GM20000 (cell line): ENCODE measurements at regions not wholly inside any gene's neighbourhood (a gene's known extent, or its start where the extent isn't known, plus 50 kb on each side); places are given as distances from the start of the nearest gene placed in this dataset.

Experiments
- DNase-seq: peaks from one replicate; pipeline ENCODE4 v3.0.0; 2012; ENCODE audit warnings: low spot score
- TF ChIP-seq, protein P1 (sequence below): IDR thresholded peaks from 2 replicates; pipeline ENCODE4 v1.5.1; 2012; ENCODE audit warnings: mild to moderate bottlenecking, control low read depth; ENCODE audit errors: extremely low read depth, missing control alignments

DNA sequence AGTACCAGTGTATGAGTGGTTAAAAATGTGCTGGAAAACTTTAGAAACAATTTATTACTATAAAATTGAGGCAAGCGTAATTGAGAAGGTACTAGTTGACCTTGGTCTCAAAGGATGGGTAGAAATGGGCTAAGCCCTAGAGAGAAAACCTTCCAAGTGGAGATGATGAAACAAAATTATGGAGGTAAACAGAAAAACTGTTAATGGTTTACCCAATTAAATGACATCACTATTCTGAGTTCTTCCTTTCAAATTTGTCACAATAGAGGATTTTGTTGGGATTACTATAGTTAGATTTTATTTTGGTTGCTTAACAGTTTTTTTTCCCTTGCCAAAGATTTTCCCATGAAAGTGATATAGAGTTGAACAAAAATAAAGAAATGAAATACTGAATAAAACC is 1302.5 kb upstream of the TENM3 start:
- TF ChIP-seq, protein P1, sequence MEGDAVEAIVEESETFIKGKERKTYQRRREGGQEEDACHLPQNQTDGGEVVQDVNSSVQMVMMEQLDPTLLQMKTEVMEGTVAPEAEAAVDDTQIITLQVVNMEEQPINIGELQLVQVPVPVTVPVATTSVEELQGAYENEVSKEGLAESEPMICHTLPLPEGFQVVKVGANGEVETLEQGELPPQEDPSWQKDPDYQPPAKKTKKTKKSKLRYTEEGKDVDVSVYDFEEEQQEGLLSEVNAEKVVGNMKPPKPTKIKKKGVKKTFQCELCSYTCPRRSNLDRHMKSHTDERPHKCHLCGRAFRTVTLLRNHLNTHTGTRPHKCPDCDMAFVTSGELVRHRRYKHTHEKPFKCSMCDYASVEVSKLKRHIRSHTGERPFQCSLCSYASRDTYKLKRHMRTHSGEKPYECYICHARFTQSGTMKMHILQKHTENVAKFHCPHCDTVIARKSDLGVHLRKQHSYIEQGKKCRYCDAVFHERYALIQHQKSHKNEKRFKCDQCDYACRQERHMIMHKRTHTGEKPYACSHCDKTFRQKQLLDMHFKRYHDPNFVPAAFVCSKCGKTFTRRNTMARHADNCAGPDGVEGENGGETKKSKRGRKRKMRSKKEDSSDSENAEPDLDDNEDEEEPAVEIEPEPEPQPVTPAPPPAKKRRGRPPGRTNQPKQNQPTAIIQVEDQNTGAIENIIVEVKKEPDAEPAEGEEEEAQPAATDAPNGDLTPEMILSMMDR, result no peak
- DNase-seq, result no peak

DNA sequence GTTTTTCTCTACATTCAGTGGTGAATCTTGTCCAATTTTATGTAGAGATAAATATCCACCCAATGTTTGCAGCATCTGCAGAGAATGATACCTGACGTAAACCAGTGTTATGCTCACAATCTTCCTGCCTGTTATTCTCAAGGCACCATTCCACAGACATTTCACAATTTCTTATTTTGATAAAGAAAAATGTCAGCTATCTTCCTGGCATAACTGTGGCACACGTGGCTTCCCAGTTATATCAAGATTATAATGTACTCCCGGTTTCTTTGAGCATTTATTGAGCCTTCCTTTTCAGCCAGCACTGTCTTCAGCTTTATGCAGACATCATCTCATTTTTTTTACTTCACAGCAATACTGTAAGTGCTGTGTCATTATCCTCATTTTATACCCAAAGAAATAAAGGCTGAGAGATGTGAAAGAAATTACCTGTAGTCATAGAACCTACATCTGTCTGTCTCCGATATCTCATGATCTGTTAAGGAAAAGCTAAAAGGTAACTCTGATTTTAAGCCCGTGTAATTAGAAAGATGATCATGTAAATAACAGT is 1300.8 kb upstream of the TENM3 start:
- TF ChIP-seq, protein P1, result no peak
- no peak for DNase-seq

DNA sequence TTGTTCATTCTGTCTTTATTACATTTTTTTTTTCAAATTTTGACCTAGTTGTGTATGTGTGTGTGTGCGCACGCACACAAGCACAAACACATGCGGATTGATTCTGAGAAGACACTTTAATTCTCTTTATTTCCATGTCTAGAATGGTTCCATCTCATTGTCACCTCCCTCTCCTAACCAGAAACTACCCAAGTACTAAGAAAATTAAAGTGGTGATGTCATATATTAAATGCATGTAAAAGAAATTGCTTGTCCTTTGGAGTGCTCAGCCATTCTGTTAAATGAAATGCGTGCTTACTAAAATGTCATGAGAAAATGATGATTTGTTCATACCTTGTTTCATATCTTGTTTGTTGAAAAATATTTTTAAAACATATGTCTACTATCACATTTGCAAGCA is 1297.0 kb upstream of the TENM3 start:
- TF ChIP-seq, protein P1, result no peak
- DNase-seq, result no peak

DNA sequence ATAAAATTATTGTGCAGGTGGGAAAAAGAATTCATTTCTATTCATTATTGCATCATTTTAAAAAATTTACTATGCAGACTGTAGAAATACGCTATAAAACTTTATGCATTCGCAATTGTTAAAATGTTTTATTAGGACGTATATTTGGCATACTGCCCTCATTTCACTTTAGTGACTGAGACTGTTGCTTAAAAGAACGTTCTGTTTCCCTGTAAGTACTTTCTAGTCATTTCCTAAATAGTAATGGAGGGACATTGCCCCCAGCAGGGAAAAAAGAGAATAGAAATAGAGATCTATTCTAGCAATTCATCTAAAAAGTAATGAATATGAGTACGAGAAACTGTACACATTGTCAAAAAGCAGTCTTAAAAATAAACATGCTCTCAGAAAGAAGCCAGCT is 1295.8 kb upstream of the TENM3 start:
- TF ChIP-seq, protein P1, result no peak
- DNase-seq, result no peak

DNA sequence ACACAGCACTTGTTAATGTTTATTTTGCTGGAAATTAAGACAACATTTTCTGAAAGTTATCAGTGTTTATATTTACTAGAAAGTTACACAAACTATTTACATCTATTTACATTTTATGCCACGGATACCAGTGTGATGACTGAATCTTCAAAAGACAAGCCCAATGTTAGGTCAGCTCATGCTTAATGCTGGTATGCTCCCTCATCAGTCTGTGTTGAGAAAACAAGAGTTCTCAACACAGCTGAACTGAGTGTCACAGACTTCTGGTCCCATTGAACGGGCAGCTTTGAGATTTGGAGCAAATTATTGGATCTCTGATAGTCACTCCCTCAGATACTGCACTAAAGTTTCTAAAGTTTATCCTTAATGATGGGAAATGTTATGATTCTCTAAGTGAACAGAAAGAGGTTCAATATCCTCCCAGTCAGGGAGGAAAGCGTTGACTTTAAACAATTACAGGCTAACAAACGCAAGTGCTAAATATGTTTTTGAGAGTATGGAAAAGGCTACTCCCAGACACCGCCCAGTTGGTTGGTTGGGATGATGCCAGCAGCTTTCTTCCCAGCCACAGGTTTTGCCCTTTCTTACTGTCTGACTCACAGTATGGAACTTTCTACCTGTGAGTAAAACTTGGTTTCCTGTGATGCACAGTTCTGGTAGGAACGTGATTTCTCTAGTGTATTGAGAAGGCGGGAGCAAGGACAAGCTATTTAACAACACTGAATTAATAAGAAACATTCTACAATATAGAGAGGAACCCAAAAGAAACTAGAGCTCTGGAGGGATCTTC is 1293.6 kb upstream of the TENM3 start:
- no peak for DNase-seq

DNA sequence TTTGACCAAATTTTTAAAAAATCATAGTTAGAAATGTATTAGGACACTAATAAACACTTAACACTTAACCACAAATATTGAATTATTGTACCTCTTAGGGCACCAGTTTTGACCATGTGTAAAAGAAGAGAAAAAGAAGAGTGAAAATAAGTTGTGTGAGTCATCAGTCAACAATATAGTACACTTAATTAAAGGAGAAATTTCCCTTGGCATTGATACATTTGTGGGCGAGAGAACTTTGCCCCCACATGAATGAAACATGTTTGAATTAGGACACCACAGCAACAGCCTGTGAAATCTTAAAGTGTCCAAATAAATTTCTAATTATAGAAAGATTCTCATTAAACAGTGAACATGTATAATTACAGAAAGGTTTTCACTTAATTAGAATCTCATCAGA is 1292.8 kb upstream of the TENM3 start:
- no peak for DNase-seq
- TF ChIP-seq, protein P1, result no peak

More for the DNA sequence above, 1293.6 kb upstream of the TENM3 start:
- TF ChIP-seq, protein P1, result no peak

DNA sequence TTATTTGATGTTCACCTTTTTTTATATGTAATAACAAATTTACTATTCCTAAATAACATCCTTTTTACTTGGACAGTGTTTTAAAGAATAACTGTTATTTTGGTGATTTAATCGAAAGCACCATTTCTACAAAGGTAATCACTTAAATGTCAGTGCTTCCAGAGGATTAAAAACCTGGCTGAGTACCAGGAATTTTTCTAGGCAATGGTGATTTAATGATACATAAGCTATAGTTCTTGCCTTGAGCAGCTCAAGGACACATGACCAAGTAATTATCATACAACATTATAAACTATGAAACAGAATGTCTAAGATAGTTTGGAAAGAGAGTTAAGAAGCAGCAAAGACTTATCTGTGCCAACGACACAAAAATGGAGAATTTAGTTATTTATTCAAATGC is 1291.9 kb upstream of the TENM3 start:
- TF ChIP-seq, protein P1, result no peak
- DNase-seq, result no peak
